ENCODE measurements at regions not wholly inside any gene's neighbourhood (a gene's known extent, or its start where the extent isn't known, plus 50 kb on each side); places are given as distances from the start of the nearest gene placed in this dataset.

DNA sequence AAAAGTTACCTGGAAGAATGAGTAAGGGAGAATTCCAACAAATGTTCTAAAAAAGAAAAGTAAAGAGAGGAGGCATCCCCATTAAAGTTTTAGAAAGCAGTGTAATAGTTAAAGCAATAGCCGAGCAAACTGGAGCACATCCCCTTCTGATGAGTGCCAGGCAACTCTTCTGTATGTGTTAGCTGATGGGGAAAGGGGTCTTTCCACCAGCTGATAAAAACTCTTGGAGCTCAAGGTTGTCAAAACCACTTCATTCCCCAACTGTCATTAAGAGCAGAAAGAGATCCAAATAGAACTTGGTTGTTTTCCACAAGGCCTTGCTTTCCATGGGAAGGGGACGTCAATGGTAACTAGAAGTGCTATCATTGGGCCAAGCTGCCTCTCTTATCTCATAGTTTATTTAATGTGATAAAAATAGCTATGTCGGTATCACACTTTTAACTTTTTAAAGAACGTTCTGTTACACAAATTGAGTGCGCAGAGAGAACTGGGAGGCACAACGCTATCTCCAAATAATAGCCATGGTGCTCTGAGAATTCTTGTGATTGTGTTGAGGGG is 116.9 kb downstream of the POLR2M start:
- TF ChIP-seq, protein P1, sequence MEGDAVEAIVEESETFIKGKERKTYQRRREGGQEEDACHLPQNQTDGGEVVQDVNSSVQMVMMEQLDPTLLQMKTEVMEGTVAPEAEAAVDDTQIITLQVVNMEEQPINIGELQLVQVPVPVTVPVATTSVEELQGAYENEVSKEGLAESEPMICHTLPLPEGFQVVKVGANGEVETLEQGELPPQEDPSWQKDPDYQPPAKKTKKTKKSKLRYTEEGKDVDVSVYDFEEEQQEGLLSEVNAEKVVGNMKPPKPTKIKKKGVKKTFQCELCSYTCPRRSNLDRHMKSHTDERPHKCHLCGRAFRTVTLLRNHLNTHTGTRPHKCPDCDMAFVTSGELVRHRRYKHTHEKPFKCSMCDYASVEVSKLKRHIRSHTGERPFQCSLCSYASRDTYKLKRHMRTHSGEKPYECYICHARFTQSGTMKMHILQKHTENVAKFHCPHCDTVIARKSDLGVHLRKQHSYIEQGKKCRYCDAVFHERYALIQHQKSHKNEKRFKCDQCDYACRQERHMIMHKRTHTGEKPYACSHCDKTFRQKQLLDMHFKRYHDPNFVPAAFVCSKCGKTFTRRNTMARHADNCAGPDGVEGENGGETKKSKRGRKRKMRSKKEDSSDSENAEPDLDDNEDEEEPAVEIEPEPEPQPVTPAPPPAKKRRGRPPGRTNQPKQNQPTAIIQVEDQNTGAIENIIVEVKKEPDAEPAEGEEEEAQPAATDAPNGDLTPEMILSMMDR (IDR thresholded peaks at IDR 0.05): no peak
- TF ChIP-seq POLR2A (IDR thresholded peaks at IDR 0.05): no peak
